Erythroblast (primary cell): ENCODE measurements at regions not wholly inside any gene's neighbourhood (a gene's known extent, or its start where the extent isn't known, plus 50 kb on each side); places are given as distances from the start of the nearest gene placed in this dataset.

Experiments used
- GATA1 ChIP-seq: IDR thresholded peaks from 2 replicates; pipeline ENCODE4 v1.6.1; 2011; ENCODE audit warnings: low read depth, mild to moderate bottlenecking, control low read depth, low read length, moderate library complexity
- POLR2A ChIP-seq: IDR thresholded peaks from 2 replicates; pipeline ENCODE4 v1.6.1; 2011; ENCODE audit warnings: mild to moderate bottlenecking, low read length

GRCh38 chr11:76284161-76284560, 77.9 kb upstream of the WNT11 start:
- TF ChIP-seq POLR2A (no peak), GATA1 (no peak)
